ENCODE measurements at regions not wholly inside any gene's neighbourhood (a gene's known extent, or its start where the extent isn't known, plus 50 kb on each side); places are given as distances from the start of the nearest gene placed in this dataset.

- no peak overlapping the region for H3K4me3 ChIP-seq (ENCODE audit: low read depth, low read length)
- no peak for TF ChIP-seq CTCF (IDR thresholded peaks at IDR 0.05; ENCODE audit: low read depth, low read length, missing control alignments)
- no peak for DNase-seq (ENCODE audit: low read depth)
These were observed 398.4 kb downstream of the GABRG2 start for GRCh38 chr5:162466011-162466410.

GRCh38 chr5:162473041-162473714, 405.6 kb downstream of the GABRG2 start:
- TF ChIP-seq CTCF (IDR thresholded peaks at IDR 0.05; ENCODE audit: low read depth, low read length, missing control alignments): no peak
- no peak for DNase-seq (ENCODE audit: low read depth)

GRCh38 chr5:162474239-162474638, 406.7 kb downstream of the GABRG2 start:
- H3K4me3 ChIP-seq (ENCODE audit: low read depth, low read length): no peak overlapping the region
- no peak for DNase-seq (ENCODE audit: low read depth)
- TF ChIP-seq CTCF (IDR thresholded peaks at IDR 0.05; ENCODE audit: low read depth, low read length, missing control alignments): no peak

More at GRCh38 chr5:162473041-162473714, 405.6 kb downstream of the GABRG2 start:
- no peak overlapping the region for H3K4me3 ChIP-seq (ENCODE audit: low read depth, low read length)

- no peak for DNase-seq (ENCODE audit: low read depth)
- TF ChIP-seq CTCF (IDR thresholded peaks at IDR 0.05; ENCODE audit: low read depth, low read length, missing control alignments): no peak
- H3K4me3 ChIP-seq (ENCODE audit: low read depth, low read length): no peak overlapping the region
These were observed 416.5 kb downstream of the GABRG2 start for GRCh38 chr5:162484095-162484494.

GRCh38 chr5:162484986-162485385, 417.4 kb downstream of the GABRG2 start:
- TF ChIP-seq CTCF (IDR thresholded peaks at IDR 0.05; ENCODE audit: low read depth, low read length, missing control alignments): no peak
- H3K4me3 ChIP-seq (ENCODE audit: low read depth, low read length): no peak overlapping the region
- DNase-seq (ENCODE audit: low read depth): no peak

- no peak overlapping the region for H3K4me3 ChIP-seq (ENCODE audit: low read depth, low read length)
- no peak for DNase-seq (ENCODE audit: low read depth)
- TF ChIP-seq CTCF (IDR thresholded peaks at IDR 0.05; ENCODE audit: low read depth, low read length, missing control alignments): no peak
These were observed 418.2 kb downstream of the GABRG2 start for GRCh38 chr5:162485666-162486292.
